RWPE1 (cell line): ENCODE measurements at regions not wholly inside any gene's neighbourhood (a gene's known extent, or its start where the extent isn't known, plus 50 kb on each side); places are given as distances from the start of the nearest gene placed in this dataset.

Experiments used
- CTCF ChIA-PET: fragments of 350-600 bp; sonication (Branson Sonifier 250); formaldehyde crosslinking; extraction: SDS; loops from one replicate; lab custom pipeline; 2021; lab: Yijun Ruan, JAX
- POLR2A ChIA-PET: fragments of 400-600 bp; formaldehyde crosslinking; extraction: SDS; loops from one replicate; lab custom pipeline; 2020; ENCODE audit warnings: antibody characterized with exemption; ENCODE audit not compliant: low non-redundant PET; lab: Yijun Ruan, JAX
- DNase-seq: peaks from one replicate; pipeline ENCODE4 v3.0.0; 2012; ENCODE audit warnings: low spot score
- H3K27ac ChIP-seq: fragments of 450-650 bp; 2 replicates; pipeline ENCODE4 v1.5.1; 2017
- CTCF ChIP-seq: fragments of 450-650 bp; conservative IDR thresholded peaks from 2 replicates; pipeline ENCODE4 v1.5.1; 2017; ENCODE audit warnings: low read depth, mild to moderate bottlenecking

GRCh38 chr17:71067669-71068407 is 898.5 kb downstream of the KCNJ2 start:
- no peak for DNase-seq
- TF ChIP-seq CTCF, result no peak
- POLR2A ChIA-PET, result no interaction called here
- no peak overlapping the region for H3K27ac ChIP-seq
- CTCF ChIA-PET, result interaction anchor here (0.6 kb wide), 1 partner anchor 996 kb away, joined by 3 read pairs; no protein-coding TSS in a partner anchor

GRCh38 chr17:71068408-71068750 is 899.0 kb downstream of the KCNJ2 start:
- TF ChIP-seq CTCF, result no peak
- no peak for DNase-seq
- H3K27ac ChIP-seq, result no peak overlapping the region
- POLR2A ChIA-PET, result no interaction called here
- CTCF ChIA-PET, result interaction anchor here (0.6 kb wide), 2 partner anchors 15 to 997 kb away, joined by 3 to 8 read pairs; no protein-coding TSS in a partner anchor

GRCh38 chr17:71071041-71071440 is 901.7 kb downstream of the KCNJ2 start:
- ChIA-PET POLR2A (no interaction called here), CTCF (no interaction called here)
- H3K27ac ChIP-seq, result no peak overlapping the region
- TF ChIP-seq CTCF, result no peak
- DNase-seq, result no peak

GRCh38 chr17:71071837-71072236 is 902.5 kb downstream of the KCNJ2 start:
- ChIA-PET POLR2A (no interaction called here), CTCF (no interaction called here)
- TF ChIP-seq CTCF, result no peak
- peak overlapping the region; percentile 64 for H3K27ac ChIP-seq
- peak; percentile 93 for DNase-seq

- CTCF ChIA-PET, result interaction anchor here (0.7 kb wide), 1 partner anchor 16 kb away, joined by 3 read pairs; no protein-coding TSS in a partner anchor
Observed at GRCh38 chr17:71080937-71081336, 911.6 kb downstream of the KCNJ2 start.

GRCh38 chr17:71081666-71082065 is 912.3 kb downstream of the KCNJ2 start:
- DNase-seq, result no peak
- ChIA-PET CTCF (interaction anchor here (0.7 kb wide), 1 partner anchor 392 kb away, joined by 3 read pairs; no protein-coding TSS in a partner anchor), POLR2A (no interaction called here)
- H3K27ac ChIP-seq, result no peak overlapping the region
- no peak for TF ChIP-seq CTCF

More at GRCh38 chr17:71080937-71081336, 911.6 kb downstream of the KCNJ2 start:
- DNase-seq, result no peak
- no peak for TF ChIP-seq CTCF
- H3K27ac ChIP-seq, result no peak overlapping the region
- POLR2A ChIA-PET, result no interaction called here
